Amygdala (tissue), 56 donors: ENCODE measurements at regions not wholly inside any gene's neighbourhood (a gene's known extent, or its start where the extent isn't known, plus 50 kb on each side); places are given as distances from the start of the nearest gene placed in this dataset.
A peak's percentile ranks its signal among the peaks of the same experiment; 100 is the strongest.
"Not testable (repeated sequence)": the region's sequence is repeated elsewhere in the genome, so short reads cannot be mapped to it uniquely, and the experiment has no call there.

Source experiments
- DNase-seq, 56 donors: peaks; one replicate each; lab custom pipeline; 2025; lab: John Stamatoyannopoulos, UW

DNA sequence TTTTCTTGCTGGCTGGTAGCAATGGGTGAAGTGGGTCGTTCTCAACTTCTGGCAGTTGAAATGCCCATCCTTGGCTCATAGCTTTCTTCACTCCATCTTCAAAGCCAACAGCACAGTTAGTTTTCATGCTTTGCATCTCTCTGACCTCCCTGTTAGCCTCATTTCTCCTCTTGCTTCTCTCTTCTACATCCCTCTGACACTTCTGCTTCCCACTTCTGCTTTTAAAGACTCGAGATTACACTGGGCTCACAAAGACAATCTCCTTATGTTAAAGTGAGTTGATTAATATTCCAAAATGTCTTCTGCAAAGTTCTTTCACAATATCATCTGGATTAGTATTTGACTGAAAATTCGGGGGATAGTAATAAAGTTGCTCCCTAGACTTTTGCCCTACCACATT is 684.8 kb upstream of the CCNG1 start:
- DNase-seq = no peak

DNA sequence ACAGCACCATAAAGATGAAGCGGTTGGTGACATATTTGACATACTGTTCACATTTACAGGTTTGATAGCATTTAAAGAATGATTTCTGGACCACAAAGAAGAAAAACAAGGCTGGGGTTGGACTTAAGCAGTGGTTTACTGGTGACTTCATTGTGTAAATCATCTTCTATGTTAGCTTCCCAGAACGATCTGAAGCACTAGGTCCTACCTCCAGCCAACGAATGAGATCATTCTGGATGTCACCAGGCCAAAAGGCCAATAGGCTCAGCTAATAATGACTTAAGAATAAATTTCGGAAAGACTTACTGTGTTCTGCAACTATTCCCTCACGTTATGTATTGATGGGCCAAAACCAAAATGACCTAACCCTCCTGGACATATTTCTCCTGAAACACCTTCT is 675.3 kb upstream of the CCNG1 start:
- no peak for DNase-seq

DNA sequence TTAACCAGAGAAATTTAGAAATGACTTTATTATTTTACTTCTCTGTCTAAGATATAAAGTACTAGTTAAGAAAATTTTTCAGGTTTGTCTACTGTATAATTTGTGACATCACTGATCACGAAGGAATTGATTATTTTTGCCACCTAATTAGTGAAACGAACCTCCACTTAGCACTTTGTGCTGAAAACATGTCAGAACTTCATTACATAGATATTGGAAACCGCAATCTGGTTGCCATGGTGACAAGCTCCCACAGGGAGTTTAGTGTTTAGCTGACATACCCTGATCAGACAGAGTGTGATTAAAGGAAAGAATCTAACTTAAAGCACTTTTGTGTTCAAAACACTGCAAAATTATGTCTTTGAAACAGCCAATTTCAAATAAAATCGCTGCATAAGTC is 668.4 kb upstream of the CCNG1 start:
- DNase-seq = peak in 4 of 56 donors; percentile 1 to 31 (median 10)

DNA sequence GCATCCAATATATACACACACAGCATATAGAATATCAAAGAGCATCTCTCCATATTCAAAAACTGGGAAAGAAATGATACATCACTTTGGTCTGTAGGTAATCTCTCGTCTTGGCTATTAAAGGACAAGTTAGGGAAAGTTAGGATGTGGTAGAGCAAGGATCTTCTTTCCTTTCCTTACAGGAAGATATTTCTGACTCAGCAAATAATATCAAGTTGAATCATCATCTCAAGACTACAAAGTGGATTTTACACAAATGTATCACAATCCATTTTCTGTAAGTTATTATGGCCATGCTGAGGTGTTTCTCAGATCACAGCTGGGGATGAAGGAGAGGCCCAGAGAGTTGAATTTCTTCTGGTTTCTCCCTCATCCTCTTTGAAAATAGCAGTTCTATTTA is 651.7 kb upstream of the CCNG1 start:
- no peak for DNase-seq

DNA sequence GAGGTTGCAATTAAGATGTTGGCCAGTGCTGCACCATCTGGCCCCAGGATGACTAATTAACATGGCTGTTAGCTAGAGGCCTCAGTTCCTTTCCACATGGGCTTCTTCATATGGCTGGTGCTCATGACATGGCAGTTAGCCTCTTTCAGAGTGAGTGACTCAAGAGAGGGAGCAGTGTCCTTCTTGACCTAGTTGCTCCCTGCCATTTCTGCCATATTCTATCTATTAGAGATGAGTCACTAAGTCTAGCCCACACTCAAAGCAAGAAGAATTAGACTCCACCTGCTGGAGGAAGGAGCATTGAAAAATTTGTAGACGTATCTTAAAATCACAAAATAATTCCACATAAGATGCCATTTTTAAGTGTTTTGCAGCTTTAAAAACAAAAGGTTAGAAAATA is 651.2 kb upstream of the CCNG1 start:
- DNase-seq = no peak

DNA sequence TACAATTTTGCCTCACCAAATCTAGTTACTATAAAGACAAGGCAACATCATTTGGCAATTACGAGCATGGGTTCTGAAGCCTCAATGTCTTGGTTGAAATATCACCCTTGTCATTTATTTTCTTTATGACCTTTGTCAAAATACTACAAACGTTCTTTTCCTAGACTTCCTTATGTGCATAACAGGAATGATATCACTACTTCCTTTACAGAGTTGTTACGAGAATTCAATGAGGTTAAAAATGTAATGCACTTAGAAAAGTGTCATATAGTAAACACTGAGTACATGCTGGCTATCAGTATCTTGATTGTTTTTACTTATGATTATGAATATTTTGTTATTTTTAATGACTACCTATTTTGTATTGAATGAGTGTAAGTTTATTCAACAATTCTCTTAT is 640.9 kb upstream of the CCNG1 start:
- DNase-seq = no peak

DNA sequence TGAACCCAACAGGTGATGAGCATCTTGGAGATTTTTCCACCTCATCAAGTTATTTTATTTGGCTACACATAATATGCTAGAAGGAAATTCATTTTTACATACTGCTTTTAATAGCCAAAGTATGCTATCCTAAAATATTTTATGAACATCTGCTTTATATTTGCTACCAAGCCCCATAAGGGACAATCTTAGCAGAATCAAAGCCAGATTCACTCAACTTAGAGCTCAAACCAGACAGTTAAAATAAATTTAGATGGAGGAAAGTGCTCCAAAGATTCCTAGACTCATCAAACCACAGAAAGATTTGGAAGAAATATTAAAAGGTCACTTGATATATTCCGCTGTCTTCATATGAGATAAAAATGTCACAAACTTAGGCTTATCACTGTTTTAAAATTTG is 637.1 kb upstream of the CCNG1 start:
- DNase-seq = no peak

DNA sequence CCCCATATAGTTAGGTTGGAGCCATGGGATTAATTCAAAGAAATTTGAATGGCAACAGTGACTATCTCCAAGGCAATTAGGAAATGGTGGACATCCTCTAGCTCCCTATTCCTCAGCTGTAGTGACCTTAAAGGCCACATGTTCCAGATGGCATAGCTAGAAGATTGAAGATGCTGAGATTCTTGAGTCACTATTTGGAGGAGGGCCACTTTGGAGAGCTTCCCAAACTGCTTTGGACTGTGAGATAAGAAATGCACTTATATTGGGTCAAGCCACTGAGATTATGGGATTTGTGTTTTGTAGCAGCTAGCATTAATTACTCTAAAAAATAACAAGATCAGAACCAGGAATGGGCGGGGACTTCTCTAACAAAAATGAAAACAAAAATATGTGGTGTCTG is 636.2 kb upstream of the CCNG1 start:
- DNase-seq = no peak

DNA sequence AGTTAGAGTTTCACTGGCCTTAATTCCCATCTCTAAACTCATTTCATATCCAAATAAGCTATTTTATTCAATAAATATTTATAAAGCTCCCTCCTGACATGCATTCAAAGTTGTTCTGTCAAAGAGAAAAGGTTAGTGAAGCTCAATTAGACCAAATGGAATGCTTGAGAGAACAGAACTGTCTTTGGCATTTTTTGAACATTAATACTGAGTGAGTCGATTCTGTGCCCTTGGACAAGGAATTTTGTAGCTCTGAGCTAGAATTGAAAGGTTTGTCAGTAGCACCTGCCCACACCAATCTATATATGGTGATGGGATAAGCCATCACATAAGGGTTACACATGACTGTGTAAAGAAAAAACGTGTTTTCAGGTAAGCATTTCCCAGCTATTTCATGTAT is 631.2 kb upstream of the CCNG1 start:
- DNase-seq = no peak

DNA sequence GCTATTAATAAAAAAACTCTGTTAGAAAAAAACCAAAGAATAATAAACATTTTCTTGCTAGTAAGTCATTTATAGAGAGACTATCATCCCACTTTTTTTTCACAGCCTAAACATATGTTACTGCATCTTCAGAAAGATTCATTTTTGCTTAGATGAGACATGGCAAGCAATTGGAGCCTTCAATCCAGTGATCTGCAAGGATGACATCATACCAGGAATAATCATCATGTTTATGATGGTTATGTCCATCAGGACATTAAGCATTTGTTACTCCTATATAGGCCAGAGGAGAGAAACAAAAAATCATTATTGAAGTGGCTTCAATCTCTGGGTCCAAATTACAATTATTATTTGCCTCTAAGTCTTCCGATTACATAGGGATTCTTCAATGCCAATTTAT is 626.3 kb upstream of the CCNG1 start:
- no peak for DNase-seq

DNA sequence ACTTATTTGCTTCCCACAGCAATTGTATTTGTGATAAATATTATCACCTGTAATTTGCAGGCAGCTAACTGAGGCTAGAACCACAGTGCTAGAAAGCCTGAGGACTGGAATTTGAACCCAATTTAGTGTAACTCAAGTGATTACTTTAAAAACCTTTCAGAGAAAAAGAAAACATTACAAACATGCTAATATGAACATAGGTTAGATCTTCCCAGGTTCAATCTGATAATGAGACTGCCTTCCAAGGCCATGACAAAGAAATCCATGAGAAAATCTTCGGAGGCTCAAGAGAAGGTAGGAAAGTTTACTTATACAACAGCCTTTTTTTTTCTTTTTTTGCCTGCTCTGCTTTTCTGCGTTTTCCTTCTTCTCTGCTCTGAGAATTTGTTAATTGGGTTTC is 620.6 kb upstream of the CCNG1 start:
- no peak for DNase-seq

DNA sequence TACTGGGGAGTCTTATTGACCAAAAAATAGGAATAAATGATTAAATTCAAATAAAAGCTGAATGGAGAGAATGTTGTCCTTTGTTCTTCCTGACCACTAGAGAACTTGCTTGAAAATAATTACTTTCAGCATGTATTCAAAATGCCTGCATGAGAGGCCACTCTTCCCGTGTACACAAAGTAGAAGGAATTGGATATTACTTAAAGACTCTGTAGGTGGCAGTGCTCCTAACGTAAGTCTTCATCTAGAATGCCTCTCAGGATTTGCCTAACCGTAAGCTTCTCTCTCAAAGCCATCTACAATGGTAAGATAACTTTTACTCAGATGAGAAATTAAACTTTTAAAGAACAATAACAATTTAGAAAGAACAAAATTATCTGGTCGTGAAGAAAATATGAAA is 620.0 kb upstream of the CCNG1 start:
- DNase-seq = no peak

DNA sequence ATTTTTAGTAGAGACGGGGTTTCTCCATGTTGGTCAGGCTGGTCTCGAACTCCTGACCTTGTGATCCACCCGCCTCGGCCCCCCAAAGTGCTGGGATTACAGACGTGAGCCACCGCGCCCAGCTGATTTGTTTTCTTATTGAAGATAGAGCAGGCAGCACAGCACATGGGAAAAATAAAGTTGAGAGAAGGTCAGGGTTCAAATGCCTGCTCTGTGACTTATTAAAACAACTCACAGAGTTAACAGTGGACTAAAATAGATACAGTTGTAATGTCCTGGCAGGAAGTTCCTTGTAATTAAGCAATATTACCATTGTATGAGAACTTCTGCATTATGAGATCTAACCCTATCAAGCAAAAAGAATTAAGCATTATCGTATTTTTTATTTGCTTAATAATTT is 615.7 kb upstream of the CCNG1 start:
- not testable (repeated sequence) for DNase-seq

DNA sequence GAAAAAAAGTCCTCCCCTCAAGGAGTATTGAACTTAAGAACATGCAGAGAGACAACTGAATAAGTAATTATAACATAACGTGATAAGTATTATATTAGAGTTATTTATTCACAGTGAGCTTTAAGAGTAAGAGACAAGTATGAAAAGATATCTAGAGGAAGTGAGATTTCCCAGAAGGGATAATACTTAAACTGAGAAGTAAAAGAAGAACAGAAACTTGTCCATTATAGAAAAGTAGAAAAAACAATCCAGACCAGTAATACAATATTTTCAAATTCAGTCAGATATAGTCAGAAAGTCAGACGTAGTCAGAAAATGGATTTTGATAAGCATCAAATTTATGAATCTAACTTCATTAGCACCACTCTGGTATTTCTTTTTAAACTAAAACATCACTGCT is 613.0 kb upstream of the CCNG1 start:
- DNase-seq = no peak

DNA sequence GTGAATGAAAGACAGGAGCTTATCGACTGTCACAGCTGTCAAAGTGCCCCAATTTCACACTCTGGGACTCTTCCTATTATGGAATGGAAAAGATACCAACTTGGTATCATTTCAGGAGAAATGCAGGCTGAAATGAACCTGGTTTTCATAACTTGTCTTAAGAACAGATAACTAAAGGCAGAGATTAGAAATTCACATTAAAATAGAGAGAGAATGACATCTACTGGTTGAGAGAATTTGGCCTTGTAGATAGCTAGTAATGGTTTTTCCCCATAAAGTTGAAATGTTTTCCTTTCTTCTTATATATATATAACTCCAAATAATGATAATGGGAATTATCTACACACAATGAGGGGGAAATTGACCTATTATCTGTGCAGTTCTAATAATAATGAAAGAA is 600.2 kb upstream of the CCNG1 start:
- no peak for DNase-seq

DNA sequence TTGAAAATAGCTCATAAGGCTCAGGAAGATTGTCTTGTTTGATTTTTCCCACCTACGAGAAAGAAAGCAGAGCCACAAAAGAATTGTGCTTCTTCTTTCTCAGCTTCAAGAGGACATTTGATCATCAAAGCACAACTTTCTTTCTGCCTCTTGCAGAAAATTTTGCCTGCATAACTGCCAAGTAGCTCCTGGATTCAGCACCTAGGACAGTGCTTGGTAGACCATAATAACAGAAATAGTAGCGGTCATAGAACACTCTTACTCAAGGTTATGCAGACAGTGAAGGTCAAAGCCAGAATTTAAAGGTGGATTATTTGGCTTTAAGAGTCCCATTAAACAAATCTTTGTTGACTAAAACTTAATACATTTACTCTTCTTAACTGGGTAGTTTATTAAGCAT is 594.7 kb upstream of the CCNG1 start:
- DNase-seq = no peak

DNA sequence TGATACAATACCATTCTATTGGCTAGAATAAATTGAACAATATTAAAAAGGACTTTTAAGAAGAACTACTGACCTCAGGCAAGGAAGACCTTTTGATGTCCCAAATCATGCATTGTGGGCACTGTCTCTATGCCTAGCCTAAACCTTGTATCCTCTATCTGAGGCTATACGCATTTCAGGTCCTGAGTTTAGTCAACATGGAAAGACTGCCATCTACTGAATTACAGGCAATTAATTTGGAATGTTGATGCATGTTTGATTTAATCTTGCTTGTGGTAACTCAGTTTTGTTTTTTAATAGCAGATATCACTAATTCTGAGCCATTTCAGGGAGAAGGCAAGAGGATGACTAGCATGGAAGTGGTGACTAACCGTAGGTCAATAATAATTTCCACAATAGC is 585.3 kb upstream of the CCNG1 start:
- no peak for DNase-seq

DNA sequence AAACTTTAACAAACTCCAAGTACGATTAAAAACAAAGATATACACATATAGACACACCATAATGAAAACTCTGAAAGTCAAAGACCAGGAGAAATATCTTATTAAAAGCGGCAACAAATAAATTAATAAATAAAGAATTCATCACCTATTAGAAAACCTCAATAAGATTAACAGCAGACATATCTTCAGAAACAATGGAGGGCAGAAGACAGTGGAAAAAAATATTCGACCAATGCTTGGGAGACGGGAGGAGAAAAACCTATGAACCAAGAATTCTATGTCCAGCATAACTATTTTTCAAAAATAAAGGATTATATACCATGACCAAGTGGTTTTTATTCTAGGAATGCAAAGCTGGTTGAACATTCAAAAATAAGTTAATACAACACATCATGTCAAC is 578.6 kb upstream of the CCNG1 start:
- no peak for DNase-seq

DNA sequence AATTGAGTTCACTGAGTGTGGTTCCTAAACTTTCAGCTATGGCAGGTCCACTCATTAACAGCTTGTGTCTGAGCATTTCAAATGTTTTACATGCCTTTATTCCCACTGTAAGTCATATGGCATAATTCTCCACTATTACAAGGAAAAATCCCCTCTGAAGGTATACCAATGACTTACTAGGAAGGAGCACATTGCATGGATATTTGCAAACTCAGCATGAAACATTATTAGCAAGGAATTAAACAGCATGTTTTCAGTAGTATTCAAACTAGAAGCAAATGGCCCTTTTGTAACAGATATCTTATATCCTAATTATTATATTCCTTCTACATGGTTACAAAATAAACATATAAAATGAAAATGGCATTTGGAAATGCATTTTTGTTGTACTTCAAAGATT is 566.4 kb upstream of the CCNG1 start:
- no peak for DNase-seq

DNA sequence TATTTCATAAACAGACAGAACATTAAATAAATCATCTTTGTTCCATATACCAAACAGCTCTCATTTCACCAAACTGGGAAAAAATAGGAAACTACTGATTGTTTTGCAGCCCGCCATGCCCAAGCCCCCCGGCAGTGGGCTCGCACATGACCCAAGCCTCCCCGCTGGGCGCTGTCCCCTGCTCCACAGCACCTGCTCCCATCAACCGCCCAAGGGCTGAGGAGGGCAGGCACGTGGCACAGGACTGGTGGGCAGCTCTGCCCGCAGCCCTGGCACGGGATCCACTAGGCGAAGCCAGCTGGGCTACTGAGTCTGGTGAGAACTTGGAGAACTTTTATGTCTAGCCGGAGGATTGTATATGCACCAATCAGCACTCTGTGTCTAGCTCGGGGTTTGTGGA is 554.8 kb upstream of the CCNG1 start:
- no peak for DNase-seq

DNA sequence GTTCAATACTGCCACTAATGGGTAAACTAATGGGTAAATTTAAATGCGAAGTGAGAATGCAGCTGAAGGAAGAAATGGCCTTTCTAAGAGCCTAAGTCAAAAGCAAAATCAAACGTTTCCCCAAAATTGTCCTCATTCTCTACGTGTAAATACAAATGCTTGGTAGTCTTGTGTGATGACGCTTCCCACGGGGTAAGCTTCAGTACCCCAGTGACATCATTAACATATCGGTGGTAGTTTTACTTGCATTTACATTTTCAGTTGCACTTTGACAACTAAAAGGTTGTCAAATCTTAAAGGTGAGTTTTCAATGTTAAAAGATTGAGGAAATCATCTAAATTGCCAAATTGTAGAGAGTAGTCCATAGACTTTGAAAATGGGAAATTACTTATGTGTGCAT is 550.7 kb upstream of the CCNG1 start:
- DNase-seq = no peak

DNA sequence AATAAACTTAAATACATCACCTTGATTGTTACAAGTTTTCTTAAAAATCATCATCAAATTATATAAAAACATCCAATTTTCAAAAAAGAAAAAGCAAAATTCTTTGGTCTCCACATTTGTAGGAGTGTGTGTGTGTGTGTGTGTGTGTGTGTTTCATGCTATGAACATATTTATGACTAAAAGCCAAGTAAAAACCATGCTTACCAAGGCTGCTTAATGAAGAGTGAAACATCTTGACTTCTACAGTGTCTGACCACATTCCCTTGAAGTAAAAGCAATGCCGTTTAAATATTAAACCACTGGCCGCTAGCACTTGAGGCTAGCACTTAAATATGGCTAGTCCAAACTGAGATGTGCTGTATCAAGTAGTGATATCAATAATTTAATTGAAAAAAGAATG is 549.1 kb upstream of the CCNG1 start:
- DNase-seq = no peak

DNA sequence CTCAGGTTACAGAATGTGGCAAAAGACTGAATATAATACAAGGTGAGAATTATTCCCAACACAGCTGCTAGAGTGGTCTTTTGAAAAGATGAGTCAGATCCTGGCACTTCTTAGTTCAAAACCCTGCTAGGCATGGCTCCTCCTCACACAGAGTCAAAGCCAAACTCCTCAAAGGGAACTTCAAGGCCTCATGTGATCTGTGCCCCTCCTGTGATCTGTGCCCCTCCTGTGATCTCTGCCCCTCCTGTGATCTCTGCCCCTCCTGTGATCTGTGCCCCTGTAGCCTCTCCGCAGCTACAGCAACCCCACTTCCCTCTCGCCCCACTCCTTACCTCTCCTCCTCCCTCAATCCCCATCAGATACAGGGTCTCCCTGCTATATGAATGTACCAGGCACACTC is 525.5 kb upstream of the CCNG1 start:
- DNase-seq = no peak

DNA sequence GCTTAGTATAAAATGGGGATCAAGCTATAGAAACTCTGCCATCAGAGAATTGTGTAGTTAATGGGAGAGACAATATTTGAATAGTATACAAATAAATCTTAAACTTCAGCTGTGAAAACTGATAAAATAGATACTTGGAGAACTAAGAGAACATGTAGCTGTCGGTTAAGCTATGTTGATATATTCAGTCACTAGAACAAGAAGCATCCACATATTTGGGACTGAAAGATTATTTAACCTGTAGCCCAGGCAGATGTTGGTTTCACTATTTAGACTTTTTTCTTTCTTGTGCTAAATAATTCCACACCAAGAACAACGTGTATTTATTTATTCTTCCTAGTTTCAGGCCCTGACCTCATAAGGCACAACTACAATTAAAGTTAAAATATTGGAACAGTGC is 521.0 kb upstream of the CCNG1 start:
- no peak for DNase-seq
